Sigmoid colon (tissue), 6 donors: ENCODE measurements at regions not wholly inside any gene's neighbourhood (a gene's known extent, or its start where the extent isn't known, plus 50 kb on each side); places are given as distances from the start of the nearest gene placed in this dataset.
A peak's percentile ranks its signal among the peaks of the same experiment; 100 is the strongest.
"Not testable (repeated sequence)": the region's sequence is repeated elsewhere in the genome, so short reads cannot be mapped to it uniquely, and the experiment has no call there.

Source experiments
- DNase-seq: peaks from one replicate; pipeline ENCODE4 v3.0.0-alpha.2; 2019
- H3K27ac ChIP-seq, 4 donors: fragments of 200-600 bp; sonication (generic); one replicate each; pipeline ENCODE4 v1.5.1; 2016 to 2019; ENCODE audit warnings: mild to moderate bottlenecking in 1 of 4
- H3K27me3 ChIP-seq, 3 donors: fragments of 200-600 bp; sonication (generic); one replicate each; pipeline ENCODE4 v1.5.1; 2019; ENCODE audit warnings: mild to moderate bottlenecking in 1 of 3
- H3K36me3 ChIP-seq, 4 donors: fragments of 200-600 bp; sonication (generic); one replicate each; pipeline ENCODE4 v1.5.1; 2016 to 2019
- H3K4me1 ChIP-seq, 4 donors: fragments of 200-600 bp; sonication (generic); one replicate each; pipeline ENCODE4 v1.5.1; 2017 to 2019
- H3K4me3 ChIP-seq, 4 donors: fragments of 200-600 bp; sonication (generic); one replicate each; pipeline ENCODE4 v1.5.1; 2017 to 2019; ENCODE audit warnings: mild to moderate bottlenecking in 2 of 4, moderate library complexity in 1 of 4
- H3K9me3 ChIP-seq, 4 donors: fragments of 200-600 bp in 3 of 4; sonication (generic) in 3 of 4; one replicate each; pipeline versions ENCODE4 v1.5.1 to v1.6.1; 2013 to 2019
- EP300 ChIP-seq, 4 donors: sonication (generic); formaldehyde crosslinking; IDR thresholded peaks; one replicate each; pipeline ENCODE4 v1.6.1; 2017; ENCODE audit warnings: antibody characterized with exemption in 4 of 4
- POLR2A ChIP-seq, 2 donors: fragments of 450-650 bp; IDR thresholded peaks; one replicate each; pipeline ENCODE4 v1.6.1; 2016; ENCODE audit warnings: antibody characterized with exemption in 2 of 2, mild to moderate bottlenecking in 2 of 2, moderate library complexity in 2 of 2
- POLR2AphosphoS5 ChIP-seq, 4 donors: sonication (generic); formaldehyde crosslinking; IDR thresholded peaks; one replicate each; pipeline ENCODE4 v1.6.1; 2017; ENCODE audit warnings: antibody characterized with exemption in 4 of 4
- WGBS, 2 donors: extraction: QIAGEN DNeasy Blood & Tissue Kit; methylation state at CpG; one replicate each; pipeline ENCODE4 v1.1.7; 2013; 5-methylcytosine and 5-hydroxymethylcytosine counted together
- intact Hi-C: fragments of 100-400 bp; cut with DNase I; formaldehyde crosslinking; loops from one replicate; pipeline ENCODE4 v1.15.1; 2023
- TF ChIP-seq, protein P1 (sequence below), 4 experiments: fragments of 450-650 bp in 3 of 4; fragments of 200-600 bp in 1 of 4; IDR thresholded peaks; one replicate each; pipeline ENCODE4 v1.5.1; 2016 to 2019; ENCODE audit warnings: antibody characterized with exemption in 4 of 4, mild to moderate bottlenecking in 3 of 4, moderate library complexity in 2 of 4
- donor health status: healthy with polysubstance abuse.
- donor health status: healthy.

DNA sequence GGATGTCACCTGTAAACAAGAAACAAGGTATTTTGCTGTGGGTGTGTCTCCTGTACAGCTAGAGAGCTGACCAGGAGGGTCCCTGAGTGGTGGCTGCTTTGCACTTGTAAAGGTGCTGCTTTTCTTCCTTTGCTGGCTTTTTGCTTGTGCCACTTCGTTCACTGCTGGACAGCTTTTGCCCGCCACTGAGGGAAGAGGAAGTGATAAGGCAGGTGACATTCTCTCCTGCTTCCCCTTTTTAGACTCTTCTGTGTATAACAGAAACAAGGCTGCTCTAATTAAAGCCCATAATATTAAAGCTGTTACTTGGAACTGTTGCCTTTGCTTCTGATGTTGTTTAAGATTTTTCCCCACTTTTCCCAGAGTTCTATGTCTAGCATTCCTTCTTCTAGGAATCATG is 218.6 kb upstream of the TSPY4 start:
- DNase-seq, result no peak
- Histone ChIP-seq H3K9me3 (no peaks in the 10 kb centered on the region), H3K4me3 (no peak overlapping the region), H3K27ac (no peak overlapping the region), H3K27me3 (no peaks in the 10 kb centered on the region), H3K4me1 (no peaks in the 10 kb centered on the region), H3K36me3 (no peaks in the 10 kb centered on the region)
- TF ChIP-seq POLR2AphosphoS5 (IDR thresholded peaks at IDR 0.05), result no peak
- TF ChIP-seq POLR2A (IDR thresholded peaks at IDR 0.05), result no peak
- TF ChIP-seq, protein P1, sequence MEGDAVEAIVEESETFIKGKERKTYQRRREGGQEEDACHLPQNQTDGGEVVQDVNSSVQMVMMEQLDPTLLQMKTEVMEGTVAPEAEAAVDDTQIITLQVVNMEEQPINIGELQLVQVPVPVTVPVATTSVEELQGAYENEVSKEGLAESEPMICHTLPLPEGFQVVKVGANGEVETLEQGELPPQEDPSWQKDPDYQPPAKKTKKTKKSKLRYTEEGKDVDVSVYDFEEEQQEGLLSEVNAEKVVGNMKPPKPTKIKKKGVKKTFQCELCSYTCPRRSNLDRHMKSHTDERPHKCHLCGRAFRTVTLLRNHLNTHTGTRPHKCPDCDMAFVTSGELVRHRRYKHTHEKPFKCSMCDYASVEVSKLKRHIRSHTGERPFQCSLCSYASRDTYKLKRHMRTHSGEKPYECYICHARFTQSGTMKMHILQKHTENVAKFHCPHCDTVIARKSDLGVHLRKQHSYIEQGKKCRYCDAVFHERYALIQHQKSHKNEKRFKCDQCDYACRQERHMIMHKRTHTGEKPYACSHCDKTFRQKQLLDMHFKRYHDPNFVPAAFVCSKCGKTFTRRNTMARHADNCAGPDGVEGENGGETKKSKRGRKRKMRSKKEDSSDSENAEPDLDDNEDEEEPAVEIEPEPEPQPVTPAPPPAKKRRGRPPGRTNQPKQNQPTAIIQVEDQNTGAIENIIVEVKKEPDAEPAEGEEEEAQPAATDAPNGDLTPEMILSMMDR (IDR thresholded peaks at IDR 0.05), result no peak
- no peak for TF ChIP-seq EP300 (IDR thresholded peaks at IDR 0.05)
- 15 to 28% methylated on average over 2 of the region's 2 CpGs for WGBS, 2 donors
- intact Hi-C loops, result no loop called here

DNA sequence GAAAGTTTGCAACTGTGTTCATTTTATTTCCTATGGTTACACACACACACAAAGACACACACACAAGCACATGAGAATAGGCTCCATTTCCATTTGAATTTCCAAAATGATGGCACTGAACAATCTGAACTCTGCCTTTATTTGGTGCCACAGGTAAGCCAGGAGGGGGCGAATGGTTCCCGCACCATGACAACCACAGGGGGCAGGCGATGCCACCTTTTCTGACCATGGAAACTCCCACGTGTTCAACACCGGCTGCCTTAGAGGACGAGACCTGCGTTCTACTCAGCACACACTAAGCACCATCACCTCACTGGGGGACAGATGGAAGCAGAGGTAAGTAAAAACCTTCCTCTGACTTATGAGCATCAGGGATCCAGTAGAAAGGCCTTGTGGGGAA is 212.6 kb upstream of the TSPY4 start:
- DNase-seq, result no peak
- 67 to 87% methylated on average over 7 of the region's 7 CpGs for WGBS, 2 donors
- Histone ChIP-seq H3K27me3 (no peaks in the 10 kb centered on the region), H3K27ac (no peak overlapping the region), H3K36me3 (no peaks in the 10 kb centered on the region), H3K9me3 (no peaks in the 10 kb centered on the region), H3K4me1 (no peaks in the 10 kb centered on the region), H3K4me3 (no peak overlapping the region)
- intact Hi-C loops, result no loop called here
- TF ChIP-seq EP300 (IDR thresholded peaks at IDR 0.05) (no peak), POLR2A (IDR thresholded peaks at IDR 0.05) (no peak)

DNA sequence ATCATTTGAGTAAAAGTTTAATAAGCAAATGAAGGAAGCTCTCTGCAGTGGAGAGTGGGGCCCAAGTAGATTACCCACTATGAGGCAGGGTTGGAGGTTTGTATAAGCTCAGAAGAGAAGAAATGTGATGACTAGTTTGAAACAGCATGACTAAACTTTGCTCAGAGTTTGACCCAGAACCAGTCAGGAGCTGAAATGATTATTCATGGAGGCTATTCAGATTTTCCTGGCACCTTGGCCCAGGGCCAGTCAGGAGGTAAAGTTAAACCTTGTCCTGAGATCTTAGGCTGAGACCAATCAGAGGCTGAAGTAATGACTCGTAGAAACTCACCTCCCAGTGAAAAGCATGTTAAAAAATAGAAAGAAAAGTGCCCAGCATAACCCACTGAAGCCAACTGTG is 210.7 kb upstream of the TSPY4 start:
- TF ChIP-seq, protein P1 (IDR thresholded peaks at IDR 0.05), result no peak
- TF ChIP-seq POLR2AphosphoS5 (IDR thresholded peaks at IDR 0.05) (no peak), POLR2A (IDR thresholded peaks at IDR 0.05) (no peak), EP300 (IDR thresholded peaks at IDR 0.05) (no peak)
- 0 to 24% methylated on average over 1 of the region's 1 CpG for WGBS, 2 donors
- intact Hi-C loops, result no loop called here
- Histone ChIP-seq H3K9me3 (no peaks in the 10 kb centered on the region), H3K4me3 (no peak overlapping the region), H3K36me3 (no peaks in the 10 kb centered on the region), H3K4me1 (no peaks in the 10 kb centered on the region), H3K27me3 (no peaks in the 10 kb centered on the region), H3K27ac (no peak overlapping the region)
- no peak for DNase-seq

DNA sequence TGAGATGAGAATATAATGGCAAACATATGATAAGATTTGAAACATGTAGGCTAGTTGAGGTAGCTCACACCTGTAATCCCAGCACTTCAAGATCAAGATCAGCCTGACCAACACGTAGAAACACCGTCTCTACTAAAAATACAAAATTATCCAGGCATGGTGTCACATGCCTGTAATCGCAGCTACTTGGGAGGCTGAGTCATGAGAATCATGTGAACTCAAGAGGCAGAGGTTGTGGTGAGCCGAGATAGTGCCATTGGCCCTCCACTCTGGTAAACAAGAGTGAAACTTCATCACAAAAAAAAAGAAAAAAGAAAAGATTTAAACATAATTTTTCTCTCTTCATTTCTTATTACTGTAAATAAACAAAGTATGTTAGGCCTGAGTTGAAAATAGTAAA is 193.9 kb upstream of the TSPY4 start:
- intact Hi-C loops, H3K4me1 ChIP-seq, H3K27ac ChIP-seq, H3K9me3 ChIP-seq, H3K4me3 ChIP-seq, H3K36me3 ChIP-seq, DNase-seq, H3K27me3 ChIP-seq: not testable (repeated sequence)
- 73 to 77% methylated on average over 4 of the region's 4 CpGs for WGBS, 2 donors

DNA sequence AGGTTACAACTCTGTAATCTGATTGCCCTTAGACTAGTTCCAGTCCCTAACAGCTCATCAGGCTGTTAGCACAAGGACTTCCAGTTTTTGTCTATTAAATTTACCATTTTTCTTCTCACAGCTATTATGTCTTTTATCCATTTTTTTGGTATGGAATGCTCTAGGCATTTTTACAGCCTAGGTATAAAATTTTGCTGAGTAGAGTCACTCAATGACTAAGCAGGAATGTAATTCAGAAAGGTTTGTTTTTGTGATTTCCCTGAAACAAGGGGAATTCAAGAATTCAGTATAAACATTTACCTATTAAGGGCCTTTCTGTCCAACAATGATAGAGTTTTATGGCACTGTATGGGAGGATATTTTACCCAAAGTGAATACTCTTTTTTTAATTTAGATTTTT is 182.7 kb upstream of the TSPY4 start:
- H3K27me3 ChIP-seq, DNase-seq, intact Hi-C loops, H3K9me3 ChIP-seq, H3K4me3 ChIP-seq, H3K4me1 ChIP-seq, H3K36me3 ChIP-seq: not testable (repeated sequence)
- peak overlapping the region in 2 of 4 donors; percentile 19 to 26 for H3K27ac ChIP-seq

DNA sequence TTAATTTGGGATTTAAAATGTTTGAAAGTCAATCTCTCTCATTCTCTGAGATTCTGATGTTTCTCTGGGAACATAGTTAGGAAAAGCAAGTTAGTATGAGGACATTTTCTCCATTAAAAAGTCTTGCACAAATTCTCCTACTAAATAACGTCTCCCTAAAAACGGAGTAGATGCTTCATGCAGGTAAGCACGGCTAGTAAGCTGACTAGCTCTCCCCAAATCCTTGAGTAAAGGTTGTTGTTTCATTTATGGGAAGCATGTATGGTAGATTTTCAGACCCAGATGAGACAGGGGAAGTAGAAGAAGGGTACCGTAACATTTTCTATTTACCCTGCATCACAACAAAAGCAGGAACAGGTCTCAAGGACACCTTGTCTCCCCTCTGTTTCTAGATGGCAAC is 181.5 kb upstream of the TSPY4 start:
- H3K27me3 ChIP-seq, result no peaks in the 10 kb centered on the region
- intact Hi-C loops, result no loop called here
- no peak for DNase-seq
- WGBS, 2 donors, result 74 to 89% methylated on average over 4 of the region's 4 CpGs
- H3K4me1 ChIP-seq, result peaks cover 0 to 15% (median 7%) of the 10 kb centered on the region in 4 donors
- no peak overlapping the region for H3K4me3 ChIP-seq
- H3K9me3 ChIP-seq, result no peaks in the 10 kb centered on the region
- no peak overlapping the region for H3K27ac ChIP-seq
- TF ChIP-seq POLR2AphosphoS5 (IDR thresholded peaks at IDR 0.05) (no peak), POLR2A (IDR thresholded peaks at IDR 0.05) (no peak), EP300 (IDR thresholded peaks at IDR 0.05) (no peak)
- TF ChIP-seq, protein P1 (IDR thresholded peaks at IDR 0.05), result no peak
- no peaks in the 10 kb centered on the region for H3K36me3 ChIP-seq
